ENCODE measurements at regions not wholly inside any gene's neighbourhood (a gene's known extent, or its start where the extent isn't known, plus 50 kb on each side); places are given as distances from the start of the nearest gene placed in this dataset.

DNA sequence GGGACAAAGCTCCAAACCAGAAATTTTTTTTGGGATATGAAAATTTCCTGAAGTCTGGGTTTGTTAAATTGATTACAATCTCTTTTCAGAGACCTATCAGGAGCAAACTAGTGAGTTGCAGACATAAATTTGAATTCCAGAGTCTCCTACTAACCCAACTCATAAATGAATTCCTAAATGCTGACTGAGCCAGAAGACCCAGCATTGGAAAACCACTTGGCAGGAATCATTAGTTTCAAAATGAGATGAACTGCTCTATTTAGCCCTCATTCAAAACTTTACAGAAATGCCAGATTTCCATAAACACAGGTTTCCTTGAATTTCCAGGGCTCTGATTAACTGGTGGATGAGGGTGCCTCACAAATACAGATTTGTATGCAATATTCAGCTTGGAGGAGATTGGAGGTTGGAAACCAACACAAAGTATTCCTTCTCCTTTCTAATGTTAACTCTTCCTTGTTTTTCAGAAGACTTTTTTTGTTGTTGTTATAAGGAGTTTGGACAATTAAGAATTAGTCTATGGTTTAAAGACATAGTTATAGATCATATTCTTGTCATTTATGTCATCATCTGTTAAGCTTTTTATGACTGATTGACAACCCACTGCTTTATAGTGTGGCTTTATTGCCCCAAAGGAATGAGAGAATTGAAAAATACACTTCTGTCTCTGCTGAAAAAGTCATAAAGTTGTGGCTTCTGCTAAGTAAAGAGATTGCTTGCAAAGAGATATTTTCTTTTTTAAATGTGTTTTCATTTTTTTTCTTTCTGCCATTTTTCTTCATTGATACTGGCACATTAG, 222.8 kb downstream of the HLX start:
- DNase-seq (ENCODE audit: low read depth, low spot score): no peak
- Histone ChIP-seq H3K27me3 (ENCODE audit: control insufficient read depth, insufficient read depth, low read length) (no peaks in the 10 kb centered on the region), H3K36me3 (ENCODE audit: control insufficient read depth, insufficient read depth, low read length) (no peaks in the 10 kb centered on the region), H3K4me1 (ENCODE audit: control insufficient read depth, insufficient read depth, low read length) (no peaks in the 10 kb centered on the region), H3K4me3 (ENCODE audit: low read length) (no peak overlapping the region), H3K27ac (ENCODE audit: low read length) (no peak overlapping the region), H3K9me3 (ENCODE audit: control insufficient read depth, insufficient read depth, low read length) (no peaks in the 10 kb centered on the region)

- no CpG with 5 or more reads among the region's 3 CpGs for WGBS (ENCODE audit: insufficient coverage, insufficient read length)
- Histone ChIP-seq H3K36me3 (ENCODE audit: control insufficient read depth, insufficient read depth, low read length) (no peaks in the 10 kb centered on the region), H3K4me3 (ENCODE audit: low read length) (no peak overlapping the region), H3K27me3 (ENCODE audit: control insufficient read depth, insufficient read depth, low read length) (no peaks in the 10 kb centered on the region), H3K27ac (ENCODE audit: low read length) (no peak overlapping the region), H3K9me3 (ENCODE audit: control insufficient read depth, insufficient read depth, low read length) (no peaks in the 10 kb centered on the region), H3K4me1 (ENCODE audit: control insufficient read depth, insufficient read depth, low read length) (no peaks in the 10 kb centered on the region)
- DNase-seq (ENCODE audit: low read depth, low spot score): no peak
Measured at GRCh38 chr1:221104596-221104995, 225.4 kb downstream of the HLX start.

GRCh38 chr1:221105578-221105977, 226.3 kb downstream of the HLX start:
- DNase-seq (ENCODE audit: low read depth, low spot score): no peak
- H3K9me3 ChIP-seq (ENCODE audit: control insufficient read depth, insufficient read depth, low read length): no peaks in the 10 kb centered on the region
- no peaks in the 10 kb centered on the region for H3K27me3 ChIP-seq (ENCODE audit: control insufficient read depth, insufficient read depth, low read length)
- no peaks in the 10 kb centered on the region for H3K4me1 ChIP-seq (ENCODE audit: control insufficient read depth, insufficient read depth, low read length)
- H3K4me3 ChIP-seq (ENCODE audit: low read length): no peak overlapping the region
- WGBS (ENCODE audit: insufficient coverage, insufficient read length): no CpG with 5 or more reads among the region's 1 CpG
- H3K36me3 ChIP-seq (ENCODE audit: control insufficient read depth, insufficient read depth, low read length): no peaks in the 10 kb centered on the region
- H3K27ac ChIP-seq (ENCODE audit: low read length): no peak overlapping the region

DNA sequence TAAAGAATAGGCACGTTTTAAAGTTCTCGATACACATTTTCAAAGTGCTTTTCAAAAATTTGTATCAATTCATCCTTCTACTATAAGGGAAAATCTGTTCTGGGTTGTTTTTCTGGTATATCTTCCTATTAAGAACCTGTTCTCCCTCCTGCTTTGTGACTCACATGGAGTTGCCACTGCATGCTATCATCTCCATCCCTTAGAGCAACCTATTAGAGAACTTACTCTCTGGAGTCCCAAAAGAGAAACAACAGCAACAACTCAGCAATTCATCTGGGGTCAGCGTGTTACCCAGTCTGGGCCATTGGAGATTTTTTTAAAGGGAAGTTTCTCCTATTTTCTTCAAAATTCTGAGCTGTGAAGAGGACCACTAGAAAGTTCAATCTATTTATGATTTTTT, 227.4 kb downstream of the HLX start:
- Histone ChIP-seq H3K4me1 (ENCODE audit: control insufficient read depth, insufficient read depth, low read length) (no peaks in the 10 kb centered on the region), H3K36me3 (ENCODE audit: control insufficient read depth, insufficient read depth, low read length) (no peaks in the 10 kb centered on the region), H3K9me3 (ENCODE audit: control insufficient read depth, insufficient read depth, low read length) (no peaks in the 10 kb centered on the region), H3K4me3 (ENCODE audit: low read length) (no peak overlapping the region), H3K27ac (ENCODE audit: low read length) (no peak overlapping the region), H3K27me3 (ENCODE audit: control insufficient read depth, insufficient read depth, low read length) (no peaks in the 10 kb centered on the region)
- DNase-seq (ENCODE audit: low read depth, low spot score): no peak
- no CpG with 5 or more reads among the region's 3 CpGs for WGBS (ENCODE audit: insufficient coverage, insufficient read length)

- Histone ChIP-seq H3K27me3 (ENCODE audit: control insufficient read depth, insufficient read depth, low read length) (no peaks in the 10 kb centered on the region), H3K4me3 (ENCODE audit: low read length) (no peak overlapping the region), H3K9me3 (ENCODE audit: control insufficient read depth, insufficient read depth, low read length) (no peaks in the 10 kb centered on the region), H3K4me1 (ENCODE audit: control insufficient read depth, insufficient read depth, low read length) (no peaks in the 10 kb centered on the region), H3K27ac (ENCODE audit: low read length) (no peak overlapping the region), H3K36me3 (ENCODE audit: control insufficient read depth, insufficient read depth, low read length) (no peaks in the 10 kb centered on the region)
- DNase-seq (ENCODE audit: low read depth, low spot score): no peak
Measured at GRCh38 chr1:221109930-221110329, 230.7 kb downstream of the HLX start.

- no peak for DNase-seq (ENCODE audit: low read depth, low spot score)
- Histone ChIP-seq H3K27me3 (ENCODE audit: control insufficient read depth, insufficient read depth, low read length) (no peaks in the 10 kb centered on the region), H3K4me1 (ENCODE audit: control insufficient read depth, insufficient read depth, low read length) (no peaks in the 10 kb centered on the region), H3K27ac (ENCODE audit: low read length) (no peak overlapping the region), H3K36me3 (ENCODE audit: control insufficient read depth, insufficient read depth, low read length) (no peaks in the 10 kb centered on the region), H3K9me3 (ENCODE audit: control insufficient read depth, insufficient read depth, low read length) (no peaks in the 10 kb centered on the region), H3K4me3 (ENCODE audit: low read length) (no peak overlapping the region)
- WGBS (ENCODE audit: insufficient coverage, insufficient read length): no CpG with 5 or more reads among the region's 1 CpG
Measured at GRCh38 chr1:221117133-221117532, 237.9 kb downstream of the HLX start.

GRCh38 chr1:221117548-221117951, 238.3 kb downstream of the HLX start:
- Histone ChIP-seq H3K4me1 (ENCODE audit: control insufficient read depth, insufficient read depth, low read length) (no peaks in the 10 kb centered on the region), H3K36me3 (ENCODE audit: control insufficient read depth, insufficient read depth, low read length) (no peaks in the 10 kb centered on the region), H3K27me3 (ENCODE audit: control insufficient read depth, insufficient read depth, low read length) (no peaks in the 10 kb centered on the region), H3K4me3 (ENCODE audit: low read length) (no peak overlapping the region), H3K27ac (ENCODE audit: low read length) (no peak overlapping the region), H3K9me3 (ENCODE audit: control insufficient read depth, insufficient read depth, low read length) (no peaks in the 10 kb centered on the region)
- no peak for DNase-seq (ENCODE audit: low read depth, low spot score)
- WGBS (ENCODE audit: insufficient coverage, insufficient read length): no CpG with 5 or more reads among the region's 3 CpGs

- no peak for DNase-seq (ENCODE audit: low read depth, low spot score)
- Histone ChIP-seq H3K27me3 (ENCODE audit: control insufficient read depth, insufficient read depth, low read length) (no peaks in the 10 kb centered on the region), H3K27ac (ENCODE audit: low read length) (no peak overlapping the region), H3K4me1 (ENCODE audit: control insufficient read depth, insufficient read depth, low read length) (no peaks in the 10 kb centered on the region), H3K9me3 (ENCODE audit: control insufficient read depth, insufficient read depth, low read length) (no peaks in the 10 kb centered on the region), H3K4me3 (ENCODE audit: low read length) (no peak overlapping the region), H3K36me3 (ENCODE audit: control insufficient read depth, insufficient read depth, low read length) (no peaks in the 10 kb centered on the region)
- WGBS (ENCODE audit: insufficient coverage, insufficient read length): no CpG with 5 or more reads among the region's 3 CpGs
Measured at GRCh38 chr1:221118176-221118937, 239.1 kb downstream of the HLX start.

DNA sequence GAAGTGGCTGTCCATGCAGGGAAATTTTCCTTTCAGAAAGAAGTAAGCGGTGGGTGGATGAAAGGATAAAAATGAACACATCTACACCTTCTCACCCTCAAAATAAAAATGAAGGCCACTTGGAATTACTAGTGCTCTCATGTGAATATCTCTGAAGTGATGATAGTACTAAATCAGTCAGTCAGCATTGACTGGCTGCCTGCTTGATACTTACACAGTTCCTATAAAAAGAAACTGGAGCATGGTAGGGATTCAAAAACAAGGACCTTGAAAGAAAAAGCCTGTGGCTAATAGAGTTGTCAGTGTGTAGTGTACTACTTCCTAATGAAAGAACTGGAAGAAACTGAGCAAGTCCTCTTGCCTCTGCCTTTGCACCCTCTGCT, 239.7 kb downstream of the HLX start:
- Histone ChIP-seq H3K4me3 (ENCODE audit: low read length) (no peak overlapping the region), H3K27ac (ENCODE audit: low read length) (no peak overlapping the region), H3K9me3 (ENCODE audit: control insufficient read depth, insufficient read depth, low read length) (no peaks in the 10 kb centered on the region), H3K27me3 (ENCODE audit: control insufficient read depth, insufficient read depth, low read length) (no peaks in the 10 kb centered on the region), H3K36me3 (ENCODE audit: control insufficient read depth, insufficient read depth, low read length) (no peaks in the 10 kb centered on the region), H3K4me1 (ENCODE audit: control insufficient read depth, insufficient read depth, low read length) (no peaks in the 10 kb centered on the region)
- no CpG with 5 or more reads among the region's 1 CpG for whole genome bisulfite sequencing (ENCODE audit: insufficient coverage, insufficient read length)
- no peak for DNase-seq (ENCODE audit: low read depth, low spot score)

GRCh38 chr1:221122501-221122900, 243.3 kb downstream of the HLX start:
- no peaks in the 10 kb centered on the region for H3K36me3 ChIP-seq (ENCODE audit: control insufficient read depth, insufficient read depth, low read length)
- no peaks in the 10 kb centered on the region for H3K27me3 ChIP-seq (ENCODE audit: control insufficient read depth, insufficient read depth, low read length)
- no CpG with 5 or more reads among the region's 1 CpG for WGBS (ENCODE audit: insufficient coverage, insufficient read length)
- H3K4me1 ChIP-seq (ENCODE audit: control insufficient read depth, insufficient read depth, low read length): no peaks in the 10 kb centered on the region
- no peaks in the 10 kb centered on the region for H3K9me3 ChIP-seq (ENCODE audit: control insufficient read depth, insufficient read depth, low read length)
- no peak overlapping the region for H3K27ac ChIP-seq (ENCODE audit: low read length)
- no peak overlapping the region for H3K4me3 ChIP-seq (ENCODE audit: low read length)
- DNase-seq (ENCODE audit: low read depth, low spot score): no peak

- H3K4me1 ChIP-seq (ENCODE audit: control insufficient read depth, insufficient read depth, low read length): no peaks in the 10 kb centered on the region
- H3K27ac ChIP-seq (ENCODE audit: low read length): no peak overlapping the region
- no peak for DNase-seq (ENCODE audit: low read depth, low spot score)
- WGBS (ENCODE audit: insufficient coverage, insufficient read length): no CpG with 5 or more reads among the region's 5 CpGs
- no peaks in the 10 kb centered on the region for H3K27me3 ChIP-seq (ENCODE audit: control insufficient read depth, insufficient read depth, low read length)
- no peak overlapping the region for H3K4me3 ChIP-seq (ENCODE audit: low read length)
- H3K36me3 ChIP-seq (ENCODE audit: control insufficient read depth, insufficient read depth, low read length): no peaks in the 10 kb centered on the region
- no peaks in the 10 kb centered on the region for H3K9me3 ChIP-seq (ENCODE audit: control insufficient read depth, insufficient read depth, low read length)
Measured at GRCh38 chr1:221125976-221126375, 246.7 kb downstream of the HLX start.

Data from iPS DF 6.9 (cell line).